ENCODE measurements at regions not wholly inside any gene's neighbourhood (a gene's known extent, or its start where the extent isn't known, plus 50 kb on each side); places are given as distances from the start of the nearest gene placed in this dataset.
A peak's percentile ranks its signal among the peaks of the same experiment; 100 is the strongest.

DNA sequence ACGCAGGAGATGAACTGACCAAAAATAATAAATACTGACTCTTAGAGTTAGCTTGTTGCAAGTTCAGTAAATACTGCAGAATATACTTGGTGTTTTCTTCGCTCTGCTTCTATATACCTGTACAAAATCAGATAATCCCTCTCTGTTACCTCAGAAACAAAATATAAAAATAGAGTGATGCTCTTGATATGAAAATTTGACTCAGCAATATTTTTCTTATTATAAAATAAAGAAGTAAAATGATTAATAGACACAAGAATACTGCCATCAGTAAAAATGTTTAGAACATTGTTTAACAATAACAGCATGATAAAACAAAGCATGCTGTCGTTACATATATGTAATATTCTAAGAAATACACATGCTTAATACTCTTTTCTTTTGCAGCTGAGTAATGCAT is 1366.9 kb upstream of the EYS start:
- no peak for DNase-seq (ENCODE audit: low read depth)
- no peak overlapping the region for H3K4me3 ChIP-seq (ENCODE audit: control insufficient read depth, low read depth, low read length)
- TF ChIP-seq, protein P1, sequence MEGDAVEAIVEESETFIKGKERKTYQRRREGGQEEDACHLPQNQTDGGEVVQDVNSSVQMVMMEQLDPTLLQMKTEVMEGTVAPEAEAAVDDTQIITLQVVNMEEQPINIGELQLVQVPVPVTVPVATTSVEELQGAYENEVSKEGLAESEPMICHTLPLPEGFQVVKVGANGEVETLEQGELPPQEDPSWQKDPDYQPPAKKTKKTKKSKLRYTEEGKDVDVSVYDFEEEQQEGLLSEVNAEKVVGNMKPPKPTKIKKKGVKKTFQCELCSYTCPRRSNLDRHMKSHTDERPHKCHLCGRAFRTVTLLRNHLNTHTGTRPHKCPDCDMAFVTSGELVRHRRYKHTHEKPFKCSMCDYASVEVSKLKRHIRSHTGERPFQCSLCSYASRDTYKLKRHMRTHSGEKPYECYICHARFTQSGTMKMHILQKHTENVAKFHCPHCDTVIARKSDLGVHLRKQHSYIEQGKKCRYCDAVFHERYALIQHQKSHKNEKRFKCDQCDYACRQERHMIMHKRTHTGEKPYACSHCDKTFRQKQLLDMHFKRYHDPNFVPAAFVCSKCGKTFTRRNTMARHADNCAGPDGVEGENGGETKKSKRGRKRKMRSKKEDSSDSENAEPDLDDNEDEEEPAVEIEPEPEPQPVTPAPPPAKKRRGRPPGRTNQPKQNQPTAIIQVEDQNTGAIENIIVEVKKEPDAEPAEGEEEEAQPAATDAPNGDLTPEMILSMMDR (conservative IDR thresholded peaks at IDR 0.05; ENCODE audit: control insufficient read depth, insufficient read depth, low read depth, low read length), result no peak

DNA sequence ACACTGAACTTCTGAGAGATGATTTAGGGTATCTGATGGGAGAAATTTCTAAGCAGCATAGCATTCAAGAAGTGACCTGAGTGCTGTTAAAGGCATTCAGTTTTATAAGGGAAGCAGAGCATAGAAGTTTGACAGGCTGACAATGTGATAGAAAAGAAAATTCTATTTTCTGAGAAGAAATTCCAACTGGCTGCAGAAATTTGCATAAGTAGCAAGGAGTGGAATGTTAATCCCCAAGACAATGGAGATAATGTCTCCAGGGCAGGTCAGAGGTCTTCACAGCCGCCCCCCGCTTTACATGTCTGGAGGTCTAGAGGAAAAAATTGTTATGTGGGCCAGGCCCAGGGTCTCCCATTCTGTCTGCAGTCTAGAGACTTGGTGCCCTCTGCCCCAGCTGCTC is 1361.8 kb upstream of the EYS start:
- TF ChIP-seq, protein P1 (conservative IDR thresholded peaks at IDR 0.05; ENCODE audit: control insufficient read depth, insufficient read depth, low read depth, low read length), result no peak
- no peak overlapping the region for H3K4me3 ChIP-seq (ENCODE audit: control insufficient read depth, low read depth, low read length)
- DNase-seq (ENCODE audit: low read depth), result no peak

DNA sequence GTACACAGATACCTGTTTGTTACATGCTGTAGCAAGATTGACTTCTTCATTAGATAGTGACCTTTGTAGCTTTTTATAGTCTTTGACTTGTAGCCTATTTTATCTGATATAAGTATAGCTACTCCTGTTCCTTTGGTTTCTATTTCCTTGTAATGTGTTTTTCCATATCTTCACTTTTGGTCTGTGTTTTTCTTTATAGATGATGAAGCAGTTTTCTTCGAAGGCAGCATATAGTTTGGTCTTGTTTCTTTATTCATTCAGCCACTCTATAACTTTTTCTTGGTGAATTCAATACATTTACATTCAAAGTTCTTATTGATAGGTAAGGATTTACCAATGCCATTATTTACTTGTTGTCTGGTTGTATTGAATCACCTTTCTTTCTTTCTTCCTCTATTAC is 1357.3 kb upstream of the EYS start:
- TF ChIP-seq, protein P1 (conservative IDR thresholded peaks at IDR 0.05; ENCODE audit: control insufficient read depth, insufficient read depth, low read depth, low read length), result no peak
- no peak for DNase-seq (ENCODE audit: low read depth)
- H3K4me3 ChIP-seq (ENCODE audit: control insufficient read depth, low read depth, low read length), result no peak overlapping the region

DNA sequence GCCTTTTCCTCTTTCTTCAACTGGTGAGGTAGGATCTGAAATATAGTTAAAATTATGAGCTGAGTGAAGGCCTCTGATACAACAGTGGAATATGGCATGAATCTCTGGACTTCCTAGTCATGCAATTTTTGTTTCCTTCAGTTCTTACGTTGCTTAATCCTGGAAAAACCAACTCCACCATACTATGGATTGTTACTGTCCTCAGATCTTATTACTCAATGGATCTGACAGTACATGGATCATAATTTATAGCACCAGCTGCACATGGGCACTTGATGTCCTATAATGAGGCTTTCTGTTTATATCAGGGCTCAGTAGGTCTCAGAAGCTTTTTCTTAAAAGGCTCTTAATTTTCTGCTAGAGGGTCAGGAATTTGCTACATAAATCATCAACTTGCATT is 1341.0 kb upstream of the EYS start:
- DNase-seq (ENCODE audit: low read depth), result no peak
- no peak overlapping the region for H3K4me3 ChIP-seq (ENCODE audit: control insufficient read depth, low read depth, low read length)
- TF ChIP-seq, protein P1 (conservative IDR thresholded peaks at IDR 0.05; ENCODE audit: control insufficient read depth, insufficient read depth, low read depth, low read length), result no peak

DNA sequence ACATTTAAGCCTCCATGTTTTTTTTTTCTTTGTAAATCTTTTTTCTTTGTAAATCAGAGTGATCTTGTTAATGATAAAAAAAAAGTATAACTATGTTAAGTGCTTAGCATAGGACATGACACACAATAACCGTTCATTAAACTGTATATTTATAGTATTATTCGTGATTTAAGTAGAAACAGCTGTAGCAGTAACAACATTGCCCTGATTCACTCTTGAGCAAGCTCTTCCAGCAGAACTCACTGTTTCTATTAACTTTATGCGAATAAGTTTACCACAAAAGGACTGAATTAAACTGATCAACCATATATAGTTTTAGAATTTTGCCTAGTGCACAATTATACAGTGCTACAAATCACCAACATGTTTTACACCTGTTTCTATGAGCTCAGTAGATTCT is 1338.0 kb upstream of the EYS start:
- TF ChIP-seq, protein P1 (conservative IDR thresholded peaks at IDR 0.05; ENCODE audit: control insufficient read depth, insufficient read depth, low read depth, low read length), result no peak
- peak; percentile 20 for DNase-seq (ENCODE audit: low read depth)
- H3K4me3 ChIP-seq (ENCODE audit: control insufficient read depth, low read depth, low read length), result no peak overlapping the region

DNA sequence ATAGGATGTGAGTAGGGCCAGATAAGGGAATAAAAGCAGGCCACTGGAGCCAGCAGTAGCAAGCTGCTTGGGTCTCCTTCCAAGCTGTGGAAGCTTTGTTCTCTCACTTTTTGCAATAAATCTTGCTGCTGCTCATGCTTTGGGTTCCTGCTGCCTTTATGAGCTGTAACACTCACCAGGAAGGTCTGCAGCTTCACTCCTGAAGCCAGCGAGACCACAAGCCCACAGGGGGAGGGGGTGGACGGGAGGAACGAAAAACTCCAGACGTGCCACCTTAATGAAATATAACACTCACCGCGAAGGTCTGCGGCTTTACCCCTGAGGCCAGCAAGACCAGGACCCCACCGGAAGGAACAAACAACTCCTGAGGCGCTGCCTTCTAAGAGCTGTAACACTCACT is 1324.4 kb upstream of the EYS start:
- H3K4me3 ChIP-seq (ENCODE audit: control insufficient read depth, low read depth, low read length), result no peak overlapping the region
- TF ChIP-seq, protein P1 (conservative IDR thresholded peaks at IDR 0.05; ENCODE audit: control insufficient read depth, insufficient read depth, low read depth, low read length), result no peak
- no peak for DNase-seq (ENCODE audit: low read depth)

DNA sequence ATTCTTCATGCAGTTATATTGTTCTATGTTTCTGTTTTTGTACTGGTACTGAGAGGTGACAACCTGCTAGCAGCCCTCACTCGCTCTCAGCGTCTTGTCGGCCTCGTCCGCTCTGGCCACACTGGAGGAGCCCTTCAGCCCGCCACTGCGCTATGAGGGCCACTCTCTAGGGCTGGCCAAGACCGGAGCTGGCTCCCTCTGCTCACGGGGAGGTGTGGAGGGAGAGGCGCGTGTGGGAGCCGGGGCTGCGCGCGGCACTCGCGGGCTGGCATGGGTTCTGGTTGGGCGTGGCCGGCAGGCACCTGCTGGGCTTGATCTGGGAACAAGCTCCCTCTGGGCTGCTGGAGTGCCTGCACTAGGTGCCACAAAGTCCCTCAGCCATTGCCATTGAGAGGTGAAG is 1323.8 kb upstream of the EYS start:
- no peak for DNase-seq (ENCODE audit: low read depth)
- no peak overlapping the region for H3K4me3 ChIP-seq (ENCODE audit: control insufficient read depth, low read depth, low read length)
- TF ChIP-seq, protein P1 (conservative IDR thresholded peaks at IDR 0.05; ENCODE audit: control insufficient read depth, insufficient read depth, low read depth, low read length), result no peak
